Spinal cord (tissue), 9 donors: ENCODE measurements at regions not wholly inside any gene's neighbourhood (a gene's known extent, or its start where the extent isn't known, plus 50 kb on each side); places are given as distances from the start of the nearest gene placed in this dataset.
"Not testable (repeated sequence)": the region's sequence is repeated elsewhere in the genome, so short reads cannot be mapped to it uniquely, and the experiment has no call there.

Experiments
- DNase-seq, 6 donors: peaks; one replicate each; pipeline versions ENCODE4 v3.0.0 to v3.0.0-alpha.2; 2013 to 2015; ENCODE audit warnings: low spot score in 6 of 6, low read depth in 4 of 6
- H3K27ac ChIP-seq: one replicate; pipeline ENCODE4 v1.5.1; 2013; ENCODE audit warnings: low read depth, low read length, control low read depth
- H3K27me3 ChIP-seq: one replicate; pipeline ENCODE4 v1.6.1; 2013; ENCODE audit warnings: low read length; ENCODE audit not compliant: control insufficient read depth, insufficient read depth
- H3K36me3 ChIP-seq: one replicate; pipeline ENCODE4 v1.6.1; 2013; ENCODE audit warnings: low read length; ENCODE audit not compliant: control insufficient read depth, insufficient read depth
- H3K4me1 ChIP-seq: one replicate; pipeline ENCODE4 v1.6.1; 2013; ENCODE audit warnings: low read length; ENCODE audit not compliant: control insufficient read depth, insufficient read depth
- H3K4me3 ChIP-seq: one replicate; pipeline ENCODE4 v1.5.1; 2013; ENCODE audit warnings: low read depth, low read length, control low read depth
- H3K9me3 ChIP-seq: one replicate; pipeline ENCODE4 v1.6.1; 2013; ENCODE audit warnings: low read length; ENCODE audit not compliant: control insufficient read depth, insufficient read depth
- WGBS: methylation state at CpG from one replicate; pipeline ENCODE4 v1.1.5; 2013; ENCODE audit warnings: missing lambda C conversion rate; ENCODE audit not compliant: insufficient coverage; 5-methylcytosine and 5-hydroxymethylcytosine counted together
- donor health status: healthy.

DNA sequence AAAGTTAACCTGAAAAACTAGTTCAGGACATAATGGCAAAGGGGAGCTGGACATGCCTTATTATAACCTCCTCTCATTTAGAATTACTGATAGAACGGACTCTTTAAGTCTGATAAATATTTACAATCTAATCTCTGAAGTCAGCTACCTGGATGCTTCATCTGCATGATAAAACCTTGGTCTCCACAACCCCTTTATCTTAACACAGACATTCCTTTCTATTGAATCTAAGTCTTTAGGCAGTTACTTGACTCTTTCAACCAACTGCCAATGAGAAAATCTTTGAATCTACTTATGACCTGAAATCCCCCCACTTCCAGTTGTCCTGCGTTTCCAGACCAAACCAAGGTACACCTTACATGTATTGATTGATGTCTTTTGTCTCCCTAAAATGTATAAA lies 191.2 kb upstream of the LRRTM4 start:
- 100% methylated on average over 1 of the region's 2 CpGs for WGBS
- no peaks in the 10 kb centered on the region for H3K27me3 ChIP-seq
- no peaks in the 10 kb centered on the region for H3K36me3 ChIP-seq
- no peak overlapping the region for H3K27ac ChIP-seq
- no peaks in the 10 kb centered on the region for H3K4me1 ChIP-seq
- no peak overlapping the region for H3K4me3 ChIP-seq
- no peak for DNase-seq
- no peaks in the 10 kb centered on the region for H3K9me3 ChIP-seq

DNA sequence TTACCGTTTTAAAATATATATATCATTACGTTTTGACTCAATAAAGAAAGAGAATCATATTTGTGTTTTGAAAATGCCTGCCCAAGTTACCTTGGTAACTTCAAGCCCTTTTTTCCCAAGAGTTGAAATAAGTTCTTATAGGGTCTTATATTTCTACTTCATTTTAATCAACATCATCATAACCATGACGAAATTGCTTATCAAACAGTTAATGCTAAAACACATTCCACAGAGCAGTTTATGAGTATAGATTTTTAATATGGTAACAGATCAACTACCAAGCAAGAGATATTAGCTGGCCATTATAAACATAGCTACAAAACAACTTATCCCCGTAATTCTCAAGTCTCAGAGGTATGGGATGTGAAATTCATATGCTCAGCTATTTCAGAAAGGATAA lies 197.9 kb upstream of the LRRTM4 start:
- no peak overlapping the region for H3K4me3 ChIP-seq
- H3K36me3 ChIP-seq = no peaks in the 10 kb centered on the region
- H3K27me3 ChIP-seq = no peaks in the 10 kb centered on the region
- H3K9me3 ChIP-seq = no peaks in the 10 kb centered on the region
- DNase-seq = no peak
- WGBS = no CpG with 5 or more reads among the region's 4 CpGs
- no peaks in the 10 kb centered on the region for H3K4me1 ChIP-seq
- no peak overlapping the region for H3K27ac ChIP-seq

DNA sequence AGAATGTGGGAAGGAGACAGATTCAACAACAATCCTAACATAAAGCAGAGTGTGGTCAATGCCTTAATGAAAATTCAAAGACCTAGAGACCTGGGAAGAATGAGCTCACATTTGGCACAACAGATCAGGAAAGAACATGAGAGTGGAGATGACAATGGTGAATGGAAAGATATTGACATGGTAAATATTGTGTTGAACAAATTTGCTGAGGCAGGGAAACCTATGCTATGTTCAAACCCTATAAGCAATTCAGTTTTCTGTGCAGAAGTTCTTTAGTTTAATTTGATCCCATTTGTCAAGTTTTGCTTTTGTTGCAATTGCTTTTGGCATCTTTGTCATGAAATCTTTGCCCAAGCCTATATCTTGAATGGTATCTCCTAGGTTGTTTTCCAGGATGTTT lies 199.4 kb upstream of the LRRTM4 start:
- Histone ChIP-seq H3K27ac (no peak overlapping the region), H3K36me3 (no peaks in the 10 kb centered on the region), H3K4me3 (no peak overlapping the region), H3K4me1 (no peaks in the 10 kb centered on the region), H3K9me3 (no peaks in the 10 kb centered on the region), H3K27me3 (no peaks in the 10 kb centered on the region)
- DNase-seq = no peak

DNA sequence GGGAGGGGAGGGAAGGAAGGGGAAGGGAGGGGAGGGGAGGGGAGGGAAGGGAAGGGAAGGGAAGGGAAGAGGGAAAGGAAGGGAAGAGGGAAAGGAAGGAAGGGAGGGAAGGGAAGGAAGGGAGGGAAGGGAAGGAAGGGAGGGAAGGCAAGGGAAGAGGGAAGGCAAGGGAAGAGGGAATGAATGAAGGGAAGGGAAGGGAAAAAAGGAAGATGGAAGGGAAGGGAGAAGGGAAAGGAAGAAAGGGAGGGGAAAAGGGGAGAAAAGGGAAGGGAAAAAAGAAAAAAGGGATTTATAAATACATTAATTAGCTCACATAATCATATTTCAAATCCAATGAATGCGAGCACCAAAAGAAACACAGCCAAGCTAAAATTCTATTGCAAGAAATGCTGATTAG lies 202.9 kb upstream of the LRRTM4 start:
- Histone ChIP-seq H3K36me3 (no peaks in the 10 kb centered on the region), H3K9me3 (no peaks in the 10 kb centered on the region), H3K4me1 (no peaks in the 10 kb centered on the region), H3K27ac (no peak overlapping the region), H3K27me3 (no peaks in the 10 kb centered on the region), H3K4me3 (no peak overlapping the region)
- DNase-seq = no peak
- WGBS = no CpG with 5 or more reads among the region's 1 CpG

DNA sequence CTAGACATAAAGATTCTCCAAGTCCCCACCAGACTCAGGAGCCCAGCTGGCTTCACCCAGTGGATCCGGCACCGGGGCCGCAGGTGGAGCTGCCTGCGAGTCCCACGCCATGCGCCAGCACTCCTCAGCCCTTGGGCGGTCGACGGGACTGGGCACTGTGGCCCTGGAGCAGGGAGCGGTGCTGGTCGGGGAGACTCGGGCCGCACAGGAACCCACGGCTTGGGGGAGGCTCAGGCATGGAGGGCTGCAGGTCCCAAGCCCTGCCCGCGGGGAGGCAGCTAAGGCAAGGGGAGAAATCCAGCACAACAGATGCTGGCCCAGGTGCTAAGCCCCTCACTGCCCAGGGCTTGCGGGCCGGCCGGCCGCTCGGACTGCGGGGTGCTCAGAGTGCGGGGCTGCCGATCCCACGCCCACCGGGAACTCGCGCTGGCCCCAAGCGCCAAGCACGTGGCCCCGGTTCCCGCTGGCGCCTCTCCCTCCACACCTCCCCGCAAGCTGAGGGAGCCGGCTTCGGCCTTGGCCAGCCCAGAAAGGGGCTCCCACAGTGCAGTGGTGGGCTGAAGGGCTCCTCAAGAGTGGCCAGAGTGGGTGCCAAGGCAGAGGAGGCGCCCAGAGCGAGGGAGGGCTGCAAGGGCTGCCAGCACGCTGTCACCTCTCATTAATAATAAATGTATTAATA lies 212.6 kb upstream of the LRRTM4 start:
- not testable (repeated sequence) for H3K4me1 ChIP-seq, DNase-seq, H3K9me3 ChIP-seq, H3K4me3 ChIP-seq, H3K27ac ChIP-seq, H3K36me3 ChIP-seq, H3K27me3 ChIP-seq
- 98% methylated on average over 34 of the region's 39 CpGs for WGBS

DNA sequence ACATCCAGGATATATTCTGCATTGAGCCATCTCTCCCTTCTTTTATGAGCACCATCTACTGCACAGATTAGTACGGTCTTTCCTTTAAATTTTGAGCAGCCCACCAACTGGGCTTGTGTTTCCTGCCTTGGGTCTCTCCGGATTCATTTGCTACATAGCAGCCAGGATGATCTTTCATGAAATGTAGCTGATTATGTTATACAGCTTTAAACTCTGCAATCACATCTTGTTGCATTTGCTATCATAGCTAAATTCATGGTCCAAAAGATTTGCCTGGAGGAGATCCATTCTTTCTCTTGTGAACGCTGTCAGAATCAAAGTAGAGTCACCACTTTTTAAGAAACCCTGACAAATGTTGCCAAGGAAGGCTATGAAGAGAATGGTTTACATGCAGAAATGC lies 215.1 kb upstream of the LRRTM4 start:
- no peaks in the 10 kb centered on the region for H3K27me3 ChIP-seq
- H3K4me3 ChIP-seq = no peak overlapping the region
- DNase-seq = peak in 1 of 6 donors; percentile 1
- no CpG with 5 or more reads among the region's 3 CpGs for WGBS
- no peaks in the 10 kb centered on the region for H3K9me3 ChIP-seq
- H3K4me1 ChIP-seq = no peaks in the 10 kb centered on the region
- no peaks in the 10 kb centered on the region for H3K36me3 ChIP-seq
- H3K27ac ChIP-seq = no peak overlapping the region

DNA sequence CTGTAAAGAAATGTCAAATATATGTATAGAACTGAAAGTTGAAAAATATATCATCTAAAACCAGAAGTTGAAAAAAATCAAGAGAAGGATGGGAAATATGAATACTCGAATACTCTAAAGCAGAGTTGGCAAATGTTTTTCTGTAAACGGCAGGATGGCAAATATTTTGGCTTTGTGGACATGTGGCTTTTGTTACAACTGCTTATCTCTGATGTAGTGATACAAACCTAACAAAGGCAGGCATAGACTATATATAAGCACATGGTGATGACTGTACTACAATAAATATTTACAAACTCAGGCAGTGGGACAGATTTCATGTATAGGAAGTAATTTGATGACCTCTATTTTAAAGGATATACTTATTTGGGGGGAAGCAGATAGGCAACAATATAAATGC lies 224.6 kb upstream of the LRRTM4 start:
- DNase-seq = no peak
- no peaks in the 10 kb centered on the region for H3K4me1 ChIP-seq
- H3K9me3 ChIP-seq = peaks cover 2% of the 10 kb centered on the region
- no peaks in the 10 kb centered on the region for H3K36me3 ChIP-seq
- H3K4me3 ChIP-seq = no peak overlapping the region
- no peaks in the 10 kb centered on the region for H3K27me3 ChIP-seq
- H3K27ac ChIP-seq = no peak overlapping the region
- no CpG with 5 or more reads among the region's 2 CpGs for WGBS

DNA sequence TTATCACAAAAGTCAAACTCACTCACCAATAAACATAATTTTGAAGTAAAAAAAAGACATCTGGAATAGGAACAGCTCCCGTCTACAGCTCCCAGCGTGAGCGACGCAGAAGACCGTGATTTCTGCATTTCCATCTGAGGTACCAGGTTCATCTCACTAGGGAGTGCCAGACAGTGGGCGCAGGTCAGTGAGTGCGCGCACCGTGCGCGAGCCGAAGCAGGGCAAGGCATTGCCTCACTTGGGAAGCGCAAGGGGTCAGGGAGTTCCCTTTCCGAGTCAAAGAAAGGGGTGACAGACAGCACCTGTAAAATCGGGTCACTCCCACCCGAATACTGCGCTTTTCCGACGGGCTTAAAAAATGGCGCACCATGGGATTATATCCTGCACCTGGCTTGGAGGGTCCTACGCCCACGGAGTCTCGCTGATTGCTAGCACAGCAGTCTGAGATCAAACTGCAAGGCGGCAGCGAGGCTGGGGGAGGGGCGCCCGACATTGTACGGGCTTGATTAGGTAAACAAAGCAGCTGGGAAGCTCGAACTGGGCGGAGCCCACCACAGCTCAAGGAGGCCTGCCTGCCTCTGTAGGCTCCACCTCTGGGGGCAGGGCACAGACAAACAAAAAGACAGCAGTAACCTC lies 231.7 kb upstream of the LRRTM4 start:
- H3K9me3 ChIP-seq, H3K4me1 ChIP-seq, DNase-seq, H3K27me3 ChIP-seq, H3K4me3 ChIP-seq, H3K36me3 ChIP-seq, H3K27ac ChIP-seq: not testable (repeated sequence)
- WGBS = 88% methylated on average over 9 of the region's 30 CpGs

DNA sequence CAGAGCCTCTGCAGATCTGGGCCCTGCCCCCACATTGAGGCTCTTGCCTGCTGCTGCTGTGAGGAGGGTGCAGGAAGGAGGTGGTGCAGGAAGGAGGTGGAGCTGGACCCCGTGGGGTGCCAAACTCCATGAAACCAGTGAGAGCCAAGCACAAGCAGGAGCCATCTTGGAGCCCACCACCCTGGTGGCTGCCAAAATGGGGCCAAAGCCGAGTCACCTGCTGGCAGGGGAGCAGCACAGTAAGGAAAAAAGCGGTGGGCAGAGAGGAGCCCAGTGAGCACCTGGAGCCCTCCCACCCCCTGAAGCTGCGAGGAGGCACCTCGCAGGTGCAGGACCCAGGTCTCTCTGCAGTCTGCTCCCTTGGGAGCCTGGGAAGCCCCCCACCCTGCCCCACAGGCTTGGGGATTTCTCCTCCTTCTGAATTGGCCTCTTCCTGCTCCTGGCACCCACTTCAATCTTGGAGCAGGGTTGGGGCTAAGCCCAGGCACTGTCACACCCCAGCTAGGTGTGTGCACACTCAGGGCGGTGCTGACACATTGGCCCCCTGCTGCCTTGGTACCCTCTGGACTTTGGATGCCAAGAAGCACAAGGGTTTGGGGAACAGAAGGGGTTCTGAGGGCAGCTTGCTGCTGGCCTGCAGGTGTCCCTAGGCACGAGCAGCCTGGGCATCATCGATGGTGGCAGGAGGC lies 245.4 kb upstream of the LRRTM4 start:
- Histone ChIP-seq H3K4me3 (no peak overlapping the region), H3K4me1 (no peaks in the 10 kb centered on the region), H3K27me3 (no peaks in the 10 kb centered on the region), H3K9me3 (no peaks in the 10 kb centered on the region), H3K36me3 (no peaks in the 10 kb centered on the region), H3K27ac (no peak overlapping the region)
- no peak for DNase-seq
- WGBS = 89% methylated on average over 8 of the region's 8 CpGs

DNA sequence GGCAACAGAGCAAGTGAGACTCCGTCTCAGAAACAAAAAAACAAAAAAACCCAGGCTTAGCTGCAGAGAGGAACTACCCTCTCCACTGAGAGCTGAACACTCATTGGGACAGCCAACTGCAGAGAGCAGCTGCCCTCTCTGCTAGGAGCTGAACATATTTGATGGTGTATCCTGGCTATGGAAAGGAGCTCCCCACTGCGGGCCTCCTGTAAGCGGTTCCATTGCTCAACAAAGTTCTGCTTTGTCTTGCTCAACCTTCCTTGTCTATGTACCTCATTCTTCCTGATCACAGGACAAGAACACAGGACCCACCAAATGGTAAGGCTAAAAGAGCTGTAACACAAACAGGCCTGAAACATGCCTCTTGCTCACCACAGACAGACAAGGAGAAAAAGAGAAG lies 246.3 kb upstream of the LRRTM4 start:
- H3K27me3 ChIP-seq = no peaks in the 10 kb centered on the region
- no peaks in the 10 kb centered on the region for H3K4me1 ChIP-seq
- 95% methylated on average over 3 of the region's 3 CpGs for WGBS
- H3K36me3 ChIP-seq = no peaks in the 10 kb centered on the region
- H3K4me3 ChIP-seq = no peak overlapping the region
- H3K9me3 ChIP-seq = no peaks in the 10 kb centered on the region
- DNase-seq = no peak
- H3K27ac ChIP-seq = no peak overlapping the region
